ENCODE measurements at regions not wholly inside any gene's neighbourhood (a gene's known extent, or its start where the extent isn't known, plus 50 kb on each side); places are given as distances from the start of the nearest gene placed in this dataset.

DNA sequence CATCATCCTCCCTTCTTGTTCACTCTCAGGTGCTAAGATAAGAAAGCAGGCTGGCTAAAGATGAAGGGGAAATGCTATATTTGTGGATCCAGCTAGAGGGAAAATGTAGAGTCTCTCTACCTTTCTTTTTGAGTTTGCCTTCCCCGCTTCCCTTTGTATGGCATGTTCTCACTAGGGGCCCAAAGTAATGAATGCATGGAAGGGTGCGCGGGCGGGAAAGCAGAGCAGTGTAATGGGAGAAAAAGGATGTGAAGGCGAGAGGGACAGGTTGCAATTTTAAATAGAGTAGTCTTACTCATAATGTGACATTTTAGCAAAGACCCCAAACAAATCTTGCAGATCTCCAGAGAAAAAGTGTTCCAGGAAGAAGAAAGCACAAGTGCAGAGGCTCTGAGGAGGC is 105.1 kb upstream of the ATP1B1 start:
- TF ChIP-seq, protein P1, sequence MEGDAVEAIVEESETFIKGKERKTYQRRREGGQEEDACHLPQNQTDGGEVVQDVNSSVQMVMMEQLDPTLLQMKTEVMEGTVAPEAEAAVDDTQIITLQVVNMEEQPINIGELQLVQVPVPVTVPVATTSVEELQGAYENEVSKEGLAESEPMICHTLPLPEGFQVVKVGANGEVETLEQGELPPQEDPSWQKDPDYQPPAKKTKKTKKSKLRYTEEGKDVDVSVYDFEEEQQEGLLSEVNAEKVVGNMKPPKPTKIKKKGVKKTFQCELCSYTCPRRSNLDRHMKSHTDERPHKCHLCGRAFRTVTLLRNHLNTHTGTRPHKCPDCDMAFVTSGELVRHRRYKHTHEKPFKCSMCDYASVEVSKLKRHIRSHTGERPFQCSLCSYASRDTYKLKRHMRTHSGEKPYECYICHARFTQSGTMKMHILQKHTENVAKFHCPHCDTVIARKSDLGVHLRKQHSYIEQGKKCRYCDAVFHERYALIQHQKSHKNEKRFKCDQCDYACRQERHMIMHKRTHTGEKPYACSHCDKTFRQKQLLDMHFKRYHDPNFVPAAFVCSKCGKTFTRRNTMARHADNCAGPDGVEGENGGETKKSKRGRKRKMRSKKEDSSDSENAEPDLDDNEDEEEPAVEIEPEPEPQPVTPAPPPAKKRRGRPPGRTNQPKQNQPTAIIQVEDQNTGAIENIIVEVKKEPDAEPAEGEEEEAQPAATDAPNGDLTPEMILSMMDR (IDR thresholded peaks at IDR 0.05 in 8 of 11, conservative IDR thresholded peaks at IDR 0.05 in 3 of 11): no peak
- no peak for TF ChIP-seq POLR2A (IDR thresholded peaks at IDR 0.05)
- no peak for TF ChIP-seq POLR2AphosphoS5 (IDR thresholded peaks at IDR 0.05)
- no peaks in the 10 kb centered on the region for H3K9me3 ChIP-seq
- no peak overlapping the region for H3K4me3 ChIP-seq
- intact Hi-C loops (cut with DNase I; ENCODE audit: low total_unique reads): no loop called here
- no peaks in the 10 kb centered on the region for H3K36me3 ChIP-seq
- no peak overlapping the region for H3K27ac ChIP-seq
- WGBS, 5 donors: 88 to 97% (median 94%) methylated on average over 5 of the region's 5 CpGs
- peaks cover 0 to 10% (median 0%) of the 10 kb centered on the region in 7 donors for H3K27me3 ChIP-seq (replicated peaks in 1 of 7)
- no peak for DNase-seq
- H3K4me1 ChIP-seq: peaks cover 0 to 6% (median 0%) of the 10 kb centered on the region in 6 donors

DNA sequence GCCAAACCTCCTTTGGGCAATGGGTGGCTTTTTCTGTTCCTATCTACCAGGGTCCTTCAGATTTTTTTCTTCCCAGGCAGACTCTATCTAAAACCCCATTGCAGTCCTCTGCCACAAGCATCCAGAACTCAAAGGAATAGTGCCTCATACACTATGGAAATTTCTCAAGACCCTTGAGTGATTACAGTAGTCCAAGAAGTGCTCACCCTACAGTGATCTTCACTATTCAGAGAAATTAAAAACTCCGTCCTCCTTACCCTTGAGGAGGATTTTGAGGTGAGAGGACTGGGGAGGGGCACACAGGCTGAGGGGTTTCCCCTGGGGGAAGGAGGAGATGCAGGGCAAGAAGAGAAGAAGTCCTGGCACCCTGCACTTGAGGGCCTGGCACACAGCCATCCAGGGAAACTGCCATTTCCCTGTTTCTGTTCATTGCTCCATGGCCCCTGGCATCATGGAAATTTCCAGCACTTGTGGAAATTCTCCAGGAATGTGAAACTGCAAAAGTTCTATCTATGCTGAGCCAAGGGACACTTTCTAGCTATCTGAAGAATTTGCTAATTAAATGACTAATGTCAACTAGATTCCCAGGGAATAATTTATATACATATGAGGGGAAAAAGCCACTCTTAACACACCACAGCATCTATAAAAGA is 102.5 kb upstream of the ATP1B1 start:
- Histone ChIP-seq H3K4me1 (peaks cover 0 to 6% (median 0%) of the 10 kb centered on the region in 6 donors), H3K36me3 (no peaks in the 10 kb centered on the region), H3K27me3 (replicated peaks in 1 of 7) (peaks cover 0 to 5% (median 0%) of the 10 kb centered on the region in 7 donors), H3K4me3 (no peak overlapping the region), H3K27ac (no peak overlapping the region), H3K9me3 (no peaks in the 10 kb centered on the region)
- intact Hi-C loops (cut with DNase I; ENCODE audit: low total_unique reads): no loop called here
- TF ChIP-seq POLR2A (IDR thresholded peaks at IDR 0.05) (no peak), POLR2AphosphoS5 (IDR thresholded peaks at IDR 0.05) (no peak)
- TF ChIP-seq, protein P1 (IDR thresholded peaks at IDR 0.05 in 8 of 11, conservative IDR thresholded peaks at IDR 0.05 in 3 of 11): no peak
- no peak for DNase-seq
- 71 to 91% (median 82%) methylated on average over 1 of the region's 1 CpG for WGBS, 5 donors

DNA sequence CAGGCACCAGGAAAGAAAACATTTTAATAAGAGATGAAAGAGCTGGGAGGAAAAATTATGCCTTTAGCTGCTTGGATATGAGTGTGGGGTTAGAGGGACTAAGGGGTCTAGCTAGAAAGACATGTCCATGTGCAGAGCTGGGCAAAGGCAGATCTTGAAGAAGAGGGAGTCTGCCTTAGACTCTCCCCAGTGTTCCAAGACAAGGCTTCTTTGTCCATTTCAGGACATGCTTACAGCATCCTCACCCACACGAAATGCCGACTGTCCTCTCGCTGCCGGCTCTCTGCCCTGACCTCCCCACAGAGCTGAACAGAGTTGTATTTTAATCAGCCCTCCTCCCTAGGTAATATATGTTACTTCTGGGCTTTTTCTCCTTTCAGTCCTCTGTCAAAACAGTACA is 100.7 kb upstream of the ATP1B1 start:
- intact Hi-C loops (cut with DNase I; ENCODE audit: low total_unique reads): no loop called here
- no peak for DNase-seq
- H3K27ac ChIP-seq: no peak overlapping the region
- no peaks in the 10 kb centered on the region for H3K9me3 ChIP-seq
- 91 to 97% (median 94%) methylated on average over 4 of the region's 4 CpGs for WGBS, 5 donors
- no peaks in the 10 kb centered on the region for H3K36me3 ChIP-seq
- H3K4me1 ChIP-seq: peaks cover 0 to 6% (median 0%) of the 10 kb centered on the region in 6 donors
- TF ChIP-seq, protein P1 (IDR thresholded peaks at IDR 0.05 in 8 of 11, conservative IDR thresholded peaks at IDR 0.05 in 3 of 11): no peak
- no peak for TF ChIP-seq POLR2A (IDR thresholded peaks at IDR 0.05)
- TF ChIP-seq POLR2AphosphoS5 (IDR thresholded peaks at IDR 0.05): no peak
- no peak overlapping the region for H3K4me3 ChIP-seq
- H3K27me3 ChIP-seq (replicated peaks in 1 of 7): no peaks in the 10 kb centered on the region

DNA sequence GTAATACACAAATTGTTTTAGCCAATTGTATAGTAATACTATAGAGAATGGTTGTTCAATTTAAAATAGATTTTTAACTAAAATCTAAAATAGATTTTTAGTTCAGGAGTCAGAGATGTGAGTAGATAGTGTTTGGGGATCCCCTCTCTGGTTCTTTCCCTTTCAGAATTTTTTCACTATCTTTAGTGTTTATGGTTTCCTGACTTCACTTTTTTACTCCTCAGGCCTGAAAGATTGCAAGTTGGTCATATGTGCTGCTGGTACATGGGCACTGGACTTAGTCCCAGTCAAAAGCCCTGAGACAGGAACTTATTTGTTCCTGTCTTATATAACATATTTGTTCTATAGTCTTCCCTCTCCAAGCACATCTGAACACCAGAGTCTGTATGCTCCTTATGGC is 96.8 kb upstream of the ATP1B1 start:
- Histone ChIP-seq H3K9me3 (no peaks in the 10 kb centered on the region), H3K27me3 (replicated peaks in 1 of 7) (no peaks in the 10 kb centered on the region), H3K27ac (no peak overlapping the region), H3K36me3 (no peaks in the 10 kb centered on the region), H3K4me1 (no peaks in the 10 kb centered on the region), H3K4me3 (no peak overlapping the region)
- TF ChIP-seq POLR2A (IDR thresholded peaks at IDR 0.05) (no peak), POLR2AphosphoS5 (IDR thresholded peaks at IDR 0.05) (no peak)
- TF ChIP-seq, protein P1 (IDR thresholded peaks at IDR 0.05 in 8 of 11, conservative IDR thresholded peaks at IDR 0.05 in 3 of 11): no peak
- DNase-seq: no peak
- intact Hi-C loops (cut with DNase I; ENCODE audit: low total_unique reads): no loop called here
